SK-N-SH (cell line): ENCODE measurements at regions not wholly inside any gene's neighbourhood (a gene's known extent, or its start where the extent isn't known, plus 50 kb on each side); places are given as distances from the start of the nearest gene placed in this dataset.

Experiments used
- CTCF ChIA-PET: fragments of 300-600, 350-600 bp; formaldehyde crosslinking; extraction: SDS; loops from one replicate; lab custom pipeline; 2021; lab: Yijun Ruan, JAX
- POLR2A ChIA-PET: fragments of 350-600 bp; sonication (Branson Sonifier 250); formaldehyde crosslinking; extraction: SDS; loops from one replicate; lab custom pipeline; 2020; ENCODE audit warnings: antibody characterized with exemption, inconsistent platforms; lab: Yijun Ruan, JAX
- DNase-seq: peaks from one replicate; pipeline ENCODE4 v3.0.0; 2012
- H2AFZ ChIP-seq: fragments of 200-600 bp; sonication (generic); 2 replicates; pipeline ENCODE4 v1.8.1; 2016; ENCODE audit warnings: antibody characterized with exemption, mild to moderate bottlenecking, low read depth
- H3F3A ChIP-seq: fragments of 200-600 bp; sonication (generic); replicated peaks from 2 replicates; pipeline ENCODE3; 2016; ENCODE audit warnings: antibody characterized with exemption, mild to moderate bottlenecking; ENCODE audit not compliant: insufficient read depth
- H3K27ac ChIP-seq, 2 experiments: fragments of 200-500 bp in 1 of 2; fragments of 200-600 bp in 1 of 2; sonication (Bioruptor generic) in 1 of 2; sonication (generic), shearing (Covaris generic) in 1 of 2; 2 replicates each; pipeline versions ENCODE4 v1.5.1 to v1.6.1; 2014 to 2016; ENCODE audit warnings: low read depth in 2 of 2, inconsistent platforms in 1 of 2, low read length in 1 of 2, mild to moderate bottlenecking in 1 of 2, mixed read lengths in 1 of 2
- H3K27me3 ChIP-seq: fragments of 200-600 bp; sonication (generic), shearing (Covaris generic); 2 replicates; pipeline ENCODE4 v1.6.1; 2016; ENCODE audit warnings: mixed run types; ENCODE audit not compliant: insufficient read depth
- H3K36me3 ChIP-seq, 2 experiments: fragments of 200-500 bp in 1 of 2; fragments of 200-600 bp in 1 of 2; sonication (Bioruptor generic) in 1 of 2; sonication (generic) in 1 of 2; replicated peaks in 1 of 2; 2 replicates each; pipeline versions ENCODE3 to v1.5.1; 2014 to 2016; ENCODE audit warnings: low read length in 1 of 2, mild to moderate bottlenecking in 1 of 2; ENCODE audit not compliant: insufficient read depth in 2 of 2, control insufficient read depth in 1 of 2
- H3K4me1 ChIP-seq, 2 experiments: fragments of 200-500 bp in 1 of 2; fragments of 200-600 bp in 1 of 2; sonication (Bioruptor generic) in 1 of 2; sonication (generic), shearing (Covaris generic) in 1 of 2; 2 replicates each; pipeline versions ENCODE4 v1.5.1 to v1.6.1; 2014 to 2016; ENCODE audit warnings: low read depth in 1 of 2, low read length in 1 of 2, mixed run types in 1 of 2; ENCODE audit not compliant: insufficient read depth in 2 of 2, control insufficient read depth in 1 of 2
- H3K4me2 ChIP-seq: fragments of 200-600 bp; sonication (generic), shearing (Covaris generic); 2 replicates; pipeline ENCODE4 v1.6.1; 2017; ENCODE audit warnings: mixed run types
- H3K4me3 ChIP-seq, 2 experiments: fragments of 200-500 bp in 1 of 2; fragments of 200-600 bp in 1 of 2; sonication (Bioruptor generic) in 1 of 2; sonication (generic), shearing (Covaris generic) in 1 of 2; 2 replicates each; pipeline versions ENCODE4 v1.5.1 to v1.8.1; 2014 to 2016; ENCODE audit warnings: low read depth in 2 of 2, inconsistent platforms in 1 of 2, low read length in 1 of 2, mild to moderate bottlenecking in 1 of 2, mixed read lengths in 1 of 2, moderate library complexity in 1 of 2
- H3K79me2 ChIP-seq: fragments of 200-600 bp; sonication (generic); 2 replicates; pipeline ENCODE4 v1.8.1; 2017; ENCODE audit warnings: mild to moderate bottlenecking; ENCODE audit not compliant: insufficient read depth
- H3K9ac ChIP-seq: fragments of 200-600 bp; sonication (generic); 2 replicates; pipeline ENCODE4 v1.6.1; 2017; ENCODE audit warnings: mixed run types
- H3K9me2 ChIP-seq: fragments of 200-600 bp; sonication (generic); 2 replicates; pipeline ENCODE4 v1.6.1; 2017; ENCODE audit warnings: mixed run types
- H3K9me3 ChIP-seq: fragments of 200-600 bp; sonication (generic); 2 replicates; pipeline ENCODE4 v1.6.1; 2017; ENCODE audit warnings: mixed run types, mild to moderate bottlenecking, moderate library complexity
- H4K20me1 ChIP-seq: fragments of 200-600 bp; sonication (generic); 2 replicates; pipeline ENCODE4 v1.6.1; 2017; ENCODE audit warnings: mild to moderate bottlenecking, mixed run types; ENCODE audit not compliant: insufficient read depth
- CHD2 ChIP-seq: fragments of 150-350 bp; IDR thresholded peaks from 2 replicates; pipeline ENCODE4 v1.6.1; 2018; ENCODE audit warnings: low read length; ENCODE audit not compliant: partially characterized antibody
- ELF1 ChIP-seq: IDR thresholded peaks from 2 replicates; pipeline ENCODE4 v1.4.0; 2012
- EZH2phosphoT487 ChIP-seq: fragments of 200-600 bp; sonication (generic); IDR thresholded peaks from 2 replicates; pipeline ENCODE4 v1.6.1; 2017; ENCODE audit warnings: low read depth, mixed run types, mild to moderate bottlenecking, antibody characterized with exemption, moderate library complexity, borderline replicate concordance
- FOSL2 ChIP-seq: IDR thresholded peaks from 2 replicates; pipeline ENCODE4 v1.4.0; 2012; ENCODE audit warnings: low read depth, mild to moderate bottlenecking, moderate library complexity, borderline replicate concordance
- FOXJ3 ChIP-seq: sonication (generic); formaldehyde crosslinking; IDR thresholded peaks from 2 replicates; pipeline ENCODE4 v1.5.1; 2020; ENCODE audit warnings: mild to moderate bottlenecking, missing genetic modification reagents
- GABPA ChIP-seq: IDR thresholded peaks from 2 replicates; pipeline ENCODE4 v1.4.0; 2012; ENCODE audit warnings: low read depth, mild to moderate bottlenecking
- GATA2 ChIP-seq: sonication (generic); formaldehyde crosslinking; IDR thresholded peaks from 2 replicates; pipeline ENCODE4 v1.5.0; 2020; ENCODE audit warnings: mild to moderate bottlenecking, missing genetic modification reagents
- JUND ChIP-seq: IDR thresholded peaks from 2 replicates; pipeline ENCODE4 v1.4.0; 2012
- MAX ChIP-seq: IDR thresholded peaks from 2 replicates; pipeline ENCODE4 v1.4.0; 2012; ENCODE audit warnings: low read depth
- MEF2A ChIP-seq: IDR thresholded peaks from 2 replicates; pipeline ENCODE4 v1.4.0; 2012; ENCODE audit warnings: low read depth, borderline replicate concordance
- NFIC ChIP-seq: IDR thresholded peaks from 2 replicates; pipeline ENCODE4 v1.4.0; 2012; ENCODE audit warnings: borderline replicate concordance
- POLR2AphosphoS5 ChIP-seq: IDR thresholded peaks from 2 replicates; pipeline ENCODE4 v1.6.1; 2012; ENCODE audit warnings: low read depth, low read length
- RAD21 ChIP-seq: IDR thresholded peaks from 2 replicates; pipeline ENCODE4 v1.6.1; 2012; ENCODE audit warnings: mild to moderate bottlenecking, low read length
- RCOR1 ChIP-seq: fragments of 150-350 bp; IDR thresholded peaks from 2 replicates; pipeline ENCODE4 v1.6.1; 2017; ENCODE audit warnings: antibody characterized with exemption, low read length
- TCF12 ChIP-seq: IDR thresholded peaks from 2 replicates; pipeline ENCODE4 v1.4.0; 2012
- TEAD4 ChIP-seq: IDR thresholded peaks from 2 replicates; pipeline ENCODE4 v1.4.0; 2012; ENCODE audit warnings: mild to moderate bottlenecking, borderline replicate concordance; ENCODE audit not compliant: insufficient read depth
- WGBS: methylation state at CpG from one replicate; pipeline ENCODE4 v1.1.6; 2017; ENCODE audit warnings: low lambda C conversion rate; 5-methylcytosine and 5-hydroxymethylcytosine counted together
- TF ChIP-seq, protein P1 (sequence below): IDR thresholded peaks from 2 replicates; pipeline ENCODE4; 2012
- TF ChIP-seq, protein P2 (sequence below): IDR thresholded peaks from 2 replicates; pipeline ENCODE4 v1.4.0; 2012; ENCODE audit warnings: low read depth, borderline replicate concordance
- TF ChIP-seq, protein P3 (sequence below): fragments of 200-600 bp; sonication (generic); IDR thresholded peaks from 2 replicates; pipeline ENCODE4 v1.6.1; 2017; ENCODE audit warnings: antibody characterized with exemption, mild to moderate bottlenecking, moderate library complexity
- TF ChIP-seq, protein P4 (sequence below): fragments of 150-350 bp; IDR thresholded peaks from 2 replicates; pipeline ENCODE4 v1.6.1; 2016; ENCODE audit warnings: mild to moderate bottlenecking, low read depth, low read length
- TF ChIP-seq, protein P5 (sequence below): fragments of 150-350 bp; IDR thresholded peaks from 2 replicates; pipeline ENCODE4 v1.6.1; 2017; ENCODE audit warnings: antibody characterized with exemption, low read length, low read depth, borderline replicate concordance

DNA sequence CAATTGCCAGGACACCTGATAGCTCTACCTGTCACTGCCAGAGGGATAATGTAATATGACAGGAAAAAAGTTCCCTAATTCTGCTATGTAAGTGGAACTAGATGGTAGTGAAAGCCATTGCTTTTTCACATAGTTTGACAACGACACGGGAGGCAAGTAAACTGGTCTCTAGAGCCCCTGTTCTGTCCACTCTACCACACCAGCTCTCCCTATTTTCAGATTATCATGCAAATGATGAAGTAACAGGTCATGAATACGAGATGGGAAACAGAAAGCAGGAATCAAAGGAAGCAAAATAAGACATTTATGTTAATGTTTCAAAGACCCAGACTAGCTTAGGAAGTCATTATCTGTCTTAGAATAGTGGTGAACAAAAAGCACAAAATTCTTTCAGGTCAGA, 56.2 kb downstream of the TAF11L14 start:
- H3K9ac ChIP-seq = no peak overlapping the region
- ChIA-PET POLR2A (no interaction called here), CTCF (no interaction called here)
- no peaks in the 10 kb centered on the region for H3K9me3 ChIP-seq
- H4K20me1 ChIP-seq = no peaks in the 10 kb centered on the region
- no peak for DNase-seq
- H3K36me3 ChIP-seq = no peaks in the 10 kb centered on the region
- H3K4me2 ChIP-seq = no peak overlapping the region
- under 1% methylated on average over 3 of the region's 3 CpGs for WGBS
- H3K9me2 ChIP-seq = no peaks in the 10 kb centered on the region
- TF ChIP-seq, protein P1, sequence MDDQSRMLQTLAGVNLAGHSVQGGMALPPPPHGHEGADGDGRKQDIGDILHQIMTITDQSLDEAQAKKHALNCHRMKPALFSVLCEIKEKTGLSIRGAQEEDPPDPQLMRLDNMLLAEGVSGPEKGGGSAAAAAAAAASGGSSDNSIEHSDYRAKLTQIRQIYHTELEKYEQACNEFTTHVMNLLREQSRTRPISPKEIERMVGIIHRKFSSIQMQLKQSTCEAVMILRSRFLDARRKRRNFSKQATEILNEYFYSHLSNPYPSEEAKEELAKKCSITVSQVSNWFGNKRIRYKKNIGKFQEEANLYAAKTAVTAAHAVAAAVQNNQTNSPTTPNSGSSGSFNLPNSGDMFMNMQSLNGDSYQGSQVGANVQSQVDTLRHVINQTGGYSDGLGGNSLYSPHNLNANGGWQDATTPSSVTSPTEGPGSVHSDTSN = no peak
- TF ChIP-seq, protein P2, sequence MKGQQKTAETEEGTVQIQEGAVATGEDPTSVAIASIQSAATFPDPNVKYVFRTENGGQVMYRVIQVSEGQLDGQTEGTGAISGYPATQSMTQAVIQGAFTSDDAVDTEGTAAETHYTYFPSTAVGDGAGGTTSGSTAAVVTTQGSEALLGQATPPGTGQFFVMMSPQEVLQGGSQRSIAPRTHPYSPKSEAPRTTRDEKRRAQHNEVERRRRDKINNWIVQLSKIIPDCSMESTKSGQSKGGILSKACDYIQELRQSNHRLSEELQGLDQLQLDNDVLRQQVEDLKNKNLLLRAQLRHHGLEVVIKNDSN = no peak
- no peak for TF ChIP-seq GABPA
- H3K27ac ChIP-seq = no peak overlapping the region
- H3K79me2 ChIP-seq = no peaks in the 10 kb centered on the region
- no peaks in the 10 kb centered on the region for H3F3A ChIP-seq
- no peak overlapping the region for H2AFZ ChIP-seq
- H3K4me1 ChIP-seq = no peaks in the 10 kb centered on the region
- no peaks in the 10 kb centered on the region for H3K27me3 ChIP-seq
- no peak overlapping the region for H3K4me3 ChIP-seq

DNA sequence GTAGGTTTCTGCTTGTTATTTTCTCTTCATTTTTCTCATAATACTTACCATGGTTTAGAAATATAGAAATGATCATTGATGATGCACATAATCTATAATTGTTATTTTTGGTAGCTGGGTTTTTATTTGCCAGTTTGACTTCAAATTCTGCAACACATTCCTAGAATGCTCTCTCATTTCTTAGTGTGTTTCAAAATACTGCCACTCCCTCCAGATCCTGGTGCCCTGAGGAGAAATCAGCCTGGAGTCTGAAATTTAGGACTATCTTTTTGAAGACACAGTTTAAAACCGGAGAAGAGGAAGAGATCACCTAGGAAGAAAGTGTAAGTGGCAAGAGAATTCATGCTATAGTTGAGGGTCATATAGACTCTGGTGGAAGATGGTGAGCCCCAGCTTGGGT, 57.5 kb downstream of the TAF11L14 start:
- H3K4me1 ChIP-seq = no peaks in the 10 kb centered on the region
- no peak for DNase-seq
- no peaks in the 10 kb centered on the region for H3K27me3 ChIP-seq
- no peaks in the 10 kb centered on the region for H3F3A ChIP-seq
- H3K9ac ChIP-seq = no peak overlapping the region
- H2AFZ ChIP-seq = no peak overlapping the region
- H4K20me1 ChIP-seq = no peaks in the 10 kb centered on the region
- no peak for TF ChIP-seq FOSL2
- no peak for TF ChIP-seq MAX
- no peak for TF ChIP-seq ELF1
- TF ChIP-seq, protein P3, sequence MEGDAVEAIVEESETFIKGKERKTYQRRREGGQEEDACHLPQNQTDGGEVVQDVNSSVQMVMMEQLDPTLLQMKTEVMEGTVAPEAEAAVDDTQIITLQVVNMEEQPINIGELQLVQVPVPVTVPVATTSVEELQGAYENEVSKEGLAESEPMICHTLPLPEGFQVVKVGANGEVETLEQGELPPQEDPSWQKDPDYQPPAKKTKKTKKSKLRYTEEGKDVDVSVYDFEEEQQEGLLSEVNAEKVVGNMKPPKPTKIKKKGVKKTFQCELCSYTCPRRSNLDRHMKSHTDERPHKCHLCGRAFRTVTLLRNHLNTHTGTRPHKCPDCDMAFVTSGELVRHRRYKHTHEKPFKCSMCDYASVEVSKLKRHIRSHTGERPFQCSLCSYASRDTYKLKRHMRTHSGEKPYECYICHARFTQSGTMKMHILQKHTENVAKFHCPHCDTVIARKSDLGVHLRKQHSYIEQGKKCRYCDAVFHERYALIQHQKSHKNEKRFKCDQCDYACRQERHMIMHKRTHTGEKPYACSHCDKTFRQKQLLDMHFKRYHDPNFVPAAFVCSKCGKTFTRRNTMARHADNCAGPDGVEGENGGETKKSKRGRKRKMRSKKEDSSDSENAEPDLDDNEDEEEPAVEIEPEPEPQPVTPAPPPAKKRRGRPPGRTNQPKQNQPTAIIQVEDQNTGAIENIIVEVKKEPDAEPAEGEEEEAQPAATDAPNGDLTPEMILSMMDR = no peak
- TF ChIP-seq TCF12 = no peak
- no peak for TF ChIP-seq NFIC
- TF ChIP-seq JUND = no peak
- TF ChIP-seq, protein P1 = no peak
- no peak for TF ChIP-seq GATA2 (CRISPR knock-in tag)
- TF ChIP-seq, protein P4, sequence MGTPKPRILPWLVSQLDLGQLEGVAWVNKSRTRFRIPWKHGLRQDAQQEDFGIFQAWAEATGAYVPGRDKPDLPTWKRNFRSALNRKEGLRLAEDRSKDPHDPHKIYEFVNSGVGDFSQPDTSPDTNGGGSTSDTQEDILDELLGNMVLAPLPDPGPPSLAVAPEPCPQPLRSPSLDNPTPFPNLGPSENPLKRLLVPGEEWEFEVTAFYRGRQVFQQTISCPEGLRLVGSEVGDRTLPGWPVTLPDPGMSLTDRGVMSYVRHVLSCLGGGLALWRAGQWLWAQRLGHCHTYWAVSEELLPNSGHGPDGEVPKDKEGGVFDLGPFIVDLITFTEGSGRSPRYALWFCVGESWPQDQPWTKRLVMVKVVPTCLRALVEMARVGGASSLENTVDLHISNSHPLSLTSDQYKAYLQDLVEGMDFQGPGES = no peak
- TF ChIP-seq RCOR1 = no peak
- TF ChIP-seq EZH2phosphoT487 = no peak
- no peak for TF ChIP-seq CHD2
- TF ChIP-seq, protein P5, sequence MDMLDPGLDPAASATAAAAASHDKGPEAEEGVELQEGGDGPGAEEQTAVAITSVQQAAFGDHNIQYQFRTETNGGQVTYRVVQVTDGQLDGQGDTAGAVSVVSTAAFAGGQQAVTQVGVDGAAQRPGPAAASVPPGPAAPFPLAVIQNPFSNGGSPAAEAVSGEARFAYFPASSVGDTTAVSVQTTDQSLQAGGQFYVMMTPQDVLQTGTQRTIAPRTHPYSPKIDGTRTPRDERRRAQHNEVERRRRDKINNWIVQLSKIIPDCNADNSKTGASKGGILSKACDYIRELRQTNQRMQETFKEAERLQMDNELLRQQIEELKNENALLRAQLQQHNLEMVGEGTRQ = no peak
- TF ChIP-seq RAD21 = no peak
- TF ChIP-seq POLR2AphosphoS5 = no peak
- no peak for TF ChIP-seq TEAD4
- TF ChIP-seq FOXJ3 (CRISPR knock-in tag) = no peak
- TF ChIP-seq MEF2A = no peak
- no peaks in the 10 kb centered on the region for H3K9me3 ChIP-seq
- H3K4me3 ChIP-seq = no peak overlapping the region
- WGBS = 4% methylated on average over 1 of the region's 1 CpG
- POLR2A ChIA-PET = no interaction called here
- no peaks in the 10 kb centered on the region for H3K79me2 ChIP-seq
- no peak overlapping the region for H3K27ac ChIP-seq
- no peak overlapping the region for H3K4me2 ChIP-seq
- H3K9me2 ChIP-seq = no peaks in the 10 kb centered on the region
- no peaks in the 10 kb centered on the region for H3K36me3 ChIP-seq
- CTCF ChIA-PET = no interaction called here
